Activated T-helper 1 cell treated with anti-CD3 and anti-CD28 coated beads, Interleukin-12 subunit alpha, Interleukin-12 subunit beta, Interleukin-2, Interleukin-4 antibody, amounts not matched to agents 30 ng/mL and 10 ng/mL and 1 ng/mL, durations not matched to agents 14 hours and 24 hours and 36 hours (primary cell): ENCODE measurements at regions not wholly inside any gene's neighbourhood (a gene's known extent, or its start where the extent isn't known, plus 50 kb on each side); places are given as distances from the start of the nearest gene placed in this dataset.

Source experiments
- DNase-seq: peaks from one replicate; pipeline ENCODE4 v3.0.0; 2021; ENCODE audit warnings: low spot score
- H3K27ac Mint-ChIP-seq: one replicate; pipeline ENCODE4 v1.8.0; 2021; ENCODE audit warnings: mild to moderate bottlenecking, mixed read lengths
- H3K27me3 Mint-ChIP-seq: one replicate; pipeline ENCODE4 v1.8.0; 2022; ENCODE audit warnings: mild to moderate bottlenecking, moderate library complexity, mixed read lengths; ENCODE audit not compliant: insufficient read depth
- H3K36me3 Mint-ChIP-seq: one replicate; pipeline ENCODE4 v1.8.0; 2021; ENCODE audit warnings: low read depth, mixed read lengths
- H3K4me1 Mint-ChIP-seq: one replicate; pipeline ENCODE4 v1.8.0; 2021; ENCODE audit warnings: low read depth, mixed read lengths
- H3K4me3 Mint-ChIP-seq: one replicate; pipeline ENCODE4 v1.8.0; 2021; ENCODE audit warnings: mild to moderate bottlenecking, moderate library complexity, mixed read lengths
- H3K9me3 Mint-ChIP-seq: one replicate; pipeline ENCODE4 v1.8.0; 2021; ENCODE audit warnings: mixed read lengths
- intact Hi-C: fragments of 100-400 bp; cut with micrococcal nuclease; formaldehyde crosslinking; loops from one replicate; pipeline ENCODE4 v1.15.1; 2024

- H3K36me3 Mint-ChIP-seq = no peaks in the 10 kb centered on the region
- H3K4me3 Mint-ChIP-seq = no peak overlapping the region
- H3K9me3 Mint-ChIP-seq = peaks cover 7% of the 10 kb centered on the region
- no peaks in the 10 kb centered on the region for H3K4me1 Mint-ChIP-seq
- no peaks in the 10 kb centered on the region for H3K27me3 Mint-ChIP-seq
- no peak for DNase-seq
- H3K27ac Mint-ChIP-seq = no peak overlapping the region
- intact Hi-C loops = no loop called here
These were observed 125.2 kb downstream of the BMP2 start for GRCh38 chr20:6892724-6893123.

- Mint-ChIP-seq H3K4me3 (no peak overlapping the region), H3K9me3 (peaks cover 7% of the 10 kb centered on the region), H3K27ac (no peak overlapping the region), H3K27me3 (no peaks in the 10 kb centered on the region), H3K4me1 (no peaks in the 10 kb centered on the region), H3K36me3 (no peaks in the 10 kb centered on the region)
- intact Hi-C loops = no loop called here
- no peak for DNase-seq
These were observed 131.4 kb downstream of the BMP2 start for GRCh38 chr20:6898928-6899327.

- Mint-ChIP-seq H3K36me3 (no peaks in the 10 kb centered on the region), H3K27ac (no peak overlapping the region), H3K4me3 (no peak overlapping the region), H3K4me1 (no peaks in the 10 kb centered on the region), H3K27me3 (no peaks in the 10 kb centered on the region), H3K9me3 (peaks cover 4% of the 10 kb centered on the region)
- intact Hi-C loops = no loop called here
- DNase-seq = no peak
These were observed 139.4 kb downstream of the BMP2 start for GRCh38 chr20:6906871-6907270.

GRCh38 chr20:6908673-6909072, 141.2 kb downstream of the BMP2 start:
- Mint-ChIP-seq H3K9me3 (peaks cover 4% of the 10 kb centered on the region), H3K4me3 (no peak overlapping the region), H3K4me1 (no peaks in the 10 kb centered on the region), H3K27ac (no peak overlapping the region), H3K27me3 (no peaks in the 10 kb centered on the region), H3K36me3 (no peaks in the 10 kb centered on the region)
- intact Hi-C loops = no loop called here
- no peak for DNase-seq

- Mint-ChIP-seq H3K27me3 (no peaks in the 10 kb centered on the region), H3K9me3 (peaks cover 4% of the 10 kb centered on the region)
These were observed 142.1 kb downstream of the BMP2 start for GRCh38 chr20:6909608-6910007.

GRCh38 chr20:6914986-6915385, 147.5 kb downstream of the BMP2 start:
- H3K9me3 Mint-ChIP-seq = peaks cover 9% of the 10 kb centered on the region
- H3K36me3 Mint-ChIP-seq = no peaks in the 10 kb centered on the region
- intact Hi-C loops = no loop called here
- DNase-seq = no peak
- no peaks in the 10 kb centered on the region for H3K4me1 Mint-ChIP-seq
- H3K27ac Mint-ChIP-seq = no peak overlapping the region
- no peaks in the 10 kb centered on the region for H3K27me3 Mint-ChIP-seq
- H3K4me3 Mint-ChIP-seq = no peak overlapping the region

More at GRCh38 chr20:6909608-6910007, 142.1 kb downstream of the BMP2 start:
- no peaks in the 10 kb centered on the region for H3K36me3 Mint-ChIP-seq
- H3K27ac Mint-ChIP-seq = no peak overlapping the region
- intact Hi-C loops = no loop called here
- H3K4me3 Mint-ChIP-seq = no peak overlapping the region
- no peaks in the 10 kb centered on the region for H3K4me1 Mint-ChIP-seq
- no peak for DNase-seq

- no peaks in the 10 kb centered on the region for H3K36me3 Mint-ChIP-seq
- no peak for DNase-seq
- no peaks in the 10 kb centered on the region for H3K27me3 Mint-ChIP-seq
- intact Hi-C loops = no loop called here
- H3K27ac Mint-ChIP-seq = no peak overlapping the region
- no peak overlapping the region for H3K4me3 Mint-ChIP-seq
- peaks cover 9% of the 10 kb centered on the region for H3K9me3 Mint-ChIP-seq
- H3K4me1 Mint-ChIP-seq = no peaks in the 10 kb centered on the region
These were observed 149.5 kb downstream of the BMP2 start for GRCh38 chr20:6916938-6917337.

- Mint-ChIP-seq H3K9me3 (peaks cover 9% of the 10 kb centered on the region), H3K4me3 (no peak overlapping the region), H3K27ac (no peak overlapping the region), H3K4me1 (no peaks in the 10 kb centered on the region), H3K36me3 (no peaks in the 10 kb centered on the region), H3K27me3 (no peaks in the 10 kb centered on the region)
- DNase-seq = no peak
- intact Hi-C loops = no loop called here
These were observed 152.4 kb downstream of the BMP2 start for GRCh38 chr20:6919792-6920468.

- H3K9me3 Mint-ChIP-seq = peaks cover 4% of the 10 kb centered on the region
- H3K36me3 Mint-ChIP-seq = no peaks in the 10 kb centered on the region
- H3K27me3 Mint-ChIP-seq = no peaks in the 10 kb centered on the region
- no peak for DNase-seq
- intact Hi-C loops = no loop called here
- H3K4me3 Mint-ChIP-seq = no peak overlapping the region
- no peak overlapping the region for H3K27ac Mint-ChIP-seq
- H3K4me1 Mint-ChIP-seq = no peaks in the 10 kb centered on the region
These were observed 153.6 kb downstream of the BMP2 start for GRCh38 chr20:6920991-6921613.

GRCh38 chr20:6921717-6922386, 154.4 kb downstream of the BMP2 start:
- no peaks in the 10 kb centered on the region for H3K36me3 Mint-ChIP-seq
- H3K4me1 Mint-ChIP-seq = no peaks in the 10 kb centered on the region
- H3K9me3 Mint-ChIP-seq = no peaks in the 10 kb centered on the region
- intact Hi-C loops = no loop called here
- H3K27me3 Mint-ChIP-seq = no peaks in the 10 kb centered on the region
- no peak overlapping the region for H3K4me3 Mint-ChIP-seq
- DNase-seq = no peak
- H3K27ac Mint-ChIP-seq = no peak overlapping the region

GRCh38 chr20:6924681-6925080, 157.2 kb downstream of the BMP2 start:
- no peak overlapping the region for H3K27ac Mint-ChIP-seq
- no peak for DNase-seq
- no peaks in the 10 kb centered on the region for H3K27me3 Mint-ChIP-seq
- peaks cover 7% of the 10 kb centered on the region for H3K9me3 Mint-ChIP-seq
- no peaks in the 10 kb centered on the region for H3K4me1 Mint-ChIP-seq
- no peak overlapping the region for H3K4me3 Mint-ChIP-seq
- no peaks in the 10 kb centered on the region for H3K36me3 Mint-ChIP-seq
- intact Hi-C loops = no loop called here

GRCh38 chr20:6925744-6926278, 158.3 kb downstream of the BMP2 start:
- Mint-ChIP-seq H3K27ac (no peak overlapping the region), H3K9me3 (peaks cover 7% of the 10 kb centered on the region), H3K27me3 (no peaks in the 10 kb centered on the region), H3K4me1 (no peaks in the 10 kb centered on the region), H3K36me3 (no peaks in the 10 kb centered on the region), H3K4me3 (no peak overlapping the region)
- intact Hi-C loops = no loop called here
- no peak for DNase-seq

GRCh38 chr20:6940048-6940447, 172.6 kb downstream of the BMP2 start:
- DNase-seq = no peak
- intact Hi-C loops = no loop called here
- no peak overlapping the region for H3K4me3 Mint-ChIP-seq
- H3K27ac Mint-ChIP-seq = no peak overlapping the region
- no peaks in the 10 kb centered on the region for H3K27me3 Mint-ChIP-seq
- no peaks in the 10 kb centered on the region for H3K36me3 Mint-ChIP-seq
- H3K4me1 Mint-ChIP-seq = no peaks in the 10 kb centered on the region
- H3K9me3 Mint-ChIP-seq = peaks cover 10% of the 10 kb centered on the region
